ENCODE measurements at regions not wholly inside any gene's neighbourhood (a gene's known extent, or its start where the extent isn't known, plus 50 kb on each side); places are given as distances from the start of the nearest gene placed in this dataset.

GRCh38 chr10:78960316-78960800, 108.4 kb upstream of the ZMIZ1 start:
- DNase-seq (ENCODE audit: low read depth in 2 of 2): no peak

- no peak for DNase-seq (ENCODE audit: low read depth in 2 of 2)
Observed at GRCh38 chr10:78961760-78962159, 107.0 kb upstream of the ZMIZ1 start.

- no peak for DNase-seq (ENCODE audit: low read depth in 2 of 2)
Observed at GRCh38 chr10:78963074-78964034, 105.4 kb upstream of the ZMIZ1 start.

GRCh38 chr10:78964274-78964951, 104.4 kb upstream of the ZMIZ1 start:
- no peak for DNase-seq (ENCODE audit: low read depth in 2 of 2)

- no peak for DNase-seq (ENCODE audit: low read depth in 2 of 2)
Observed at GRCh38 chr10:78964952-78965633, 103.7 kb upstream of the ZMIZ1 start.

GRCh38 chr10:78966182-78966787, 102.5 kb upstream of the ZMIZ1 start:
- DNase-seq (ENCODE audit: low read depth in 2 of 2): no peak

- DNase-seq (ENCODE audit: low read depth in 2 of 2): no peak
Observed at GRCh38 chr10:78966844-78967488, 101.8 kb upstream of the ZMIZ1 start.

GRCh38 chr10:78968300-78968942, 100.3 kb upstream of the ZMIZ1 start:
- DNase-seq (ENCODE audit: low read depth in 2 of 2): no peak

- no peak for DNase-seq (ENCODE audit: low read depth in 2 of 2)
Observed at GRCh38 chr10:78968943-78969342, 99.8 kb upstream of the ZMIZ1 start.

GRCh38 chr10:78969719-78970118, 99.0 kb upstream of the ZMIZ1 start:
- DNase-seq (ENCODE audit: low read depth in 2 of 2): no peak

GRCh38 chr10:78970261-78970660, 98.5 kb upstream of the ZMIZ1 start:
- DNase-seq (ENCODE audit: low read depth in 2 of 2): no peak

- no peak for DNase-seq (ENCODE audit: low read depth in 2 of 2)
Observed at GRCh38 chr10:78971094-78971682, 97.6 kb upstream of the ZMIZ1 start.

GRCh38 chr10:78972160-78972946, 96.4 kb upstream of the ZMIZ1 start:
- DNase-seq (ENCODE audit: low read depth in 2 of 2): no peak

GRCh38 chr10:78972947-78973900, 95.5 kb upstream of the ZMIZ1 start:
- peak; percentile 45 to 46 for DNase-seq (ENCODE audit: low read depth in 2 of 2)

- DNase-seq (ENCODE audit: low read depth in 2 of 2): peak; percentile 33 to 38
Observed at GRCh38 chr10:78973901-78974616, 94.7 kb upstream of the ZMIZ1 start.

- peak; percentile 51 to 64 for DNase-seq (ENCODE audit: low read depth in 2 of 2)
Observed at GRCh38 chr10:78974617-78975317, 94.0 kb upstream of the ZMIZ1 start.

- no peak for DNase-seq (ENCODE audit: low read depth in 2 of 2)
Observed at GRCh38 chr10:78975926-78976325, 92.8 kb upstream of the ZMIZ1 start.

All from stimulated activated CD4-positive, alpha-beta T cell treated with anti-CD3 and anti-CD28 coated beads, Interleukin-4, amount 100 ng/mL, for 48 hours (primary cell).